Loucy (cell line): ENCODE measurements at regions not wholly inside any gene's neighbourhood (a gene's known extent, or its start where the extent isn't known, plus 50 kb on each side); places are given as distances from the start of the nearest gene placed in this dataset.

ENCODE experiments used
- CTCF ChIP-seq: fragments of 200-600 bp; sonication (generic); conservative IDR thresholded peaks from 2 replicates; pipeline ENCODE4 v1.5.1; 2014; ENCODE audit warnings: mild to moderate bottlenecking, antibody characterized with exemption, low read length
- EZH2phosphoT487 ChIP-seq: fragments of 200-600 bp; IDR thresholded peaks from 2 replicates; pipeline ENCODE4 v1.6.1; 2018; ENCODE audit warnings: antibody characterized with exemption, mild to moderate bottlenecking, moderate library complexity, borderline replicate concordance

- no peak for TF ChIP-seq CTCF
- TF ChIP-seq EZH2phosphoT487 = no peak
Measured at GRCh38 chr3:190222360-190222759, 99.9 kb downstream of the CLDN1 start.
